NT2/D1 (cell line): ENCODE measurements at regions not wholly inside any gene's neighbourhood (a gene's known extent, or its start where the extent isn't known, plus 50 kb on each side); places are given as distances from the start of the nearest gene placed in this dataset.
"Not testable (repeated sequence)": the region's sequence is repeated elsewhere in the genome, so short reads cannot be mapped to it uniquely, and the experiment has no call there.

Experiments
- DNase-seq: peaks from one replicate; pipeline ENCODE4 v3.0.0-alpha.2; 2011; ENCODE audit warnings: low read depth, low spot score
- H3K27me3 ChIP-seq: 2 replicates; pipeline ENCODE4 v1.6.0; 2011; ENCODE audit warnings: mild to moderate bottlenecking; ENCODE audit not compliant: insufficient read length, insufficient read depth
- H3K36me3 ChIP-seq: 2 replicates; pipeline ENCODE4 v1.6.1; 2011; ENCODE audit warnings: mild to moderate bottlenecking, low read length, mixed read lengths; ENCODE audit not compliant: insufficient read depth, insufficient read length
- H3K4me1 ChIP-seq: 2 replicates; pipeline ENCODE4 v1.5.1; 2011; ENCODE audit not compliant: insufficient read depth, insufficient read length
- H3K4me3 ChIP-seq: 2 replicates; pipeline ENCODE4 v1.5.1; 2011; ENCODE audit warnings: low read depth; ENCODE audit not compliant: insufficient read length
- H3K9ac ChIP-seq: 2 replicates; pipeline ENCODE4 v1.6.0; 2011; ENCODE audit warnings: low read depth; ENCODE audit not compliant: insufficient read length
- H3K9me3 ChIP-seq: 2 replicates; pipeline ENCODE4 v1.5.1; 2011; ENCODE audit warnings: mild to moderate bottlenecking, low read length; ENCODE audit not compliant: insufficient read depth
- SUZ12 ChIP-seq: IDR thresholded peaks from 2 replicates; pipeline ENCODE4 v1.6.1; 2011; ENCODE audit not compliant: insufficient read length, insufficient read depth; ENCODE audit errors: extremely low read depth
- YY1 ChIP-seq: IDR thresholded peaks from 2 replicates; pipeline ENCODE4 v1.6.1; 2011; ENCODE audit not compliant: insufficient read length, insufficient read depth
- ZNF274 ChIP-seq: IDR thresholded peaks from 2 replicates; pipeline ENCODE4 v1.6.1; 2011; ENCODE audit warnings: mild to moderate bottlenecking, low read depth, low read length

- Histone ChIP-seq H3K9me3 (no peaks in the 10 kb centered on the region), H3K36me3 (no peaks in the 10 kb centered on the region), H3K9ac (no peak overlapping the region), H3K27me3 (no peaks in the 10 kb centered on the region), H3K4me3 (no peak overlapping the region), H3K4me1 (no peaks in the 10 kb centered on the region)
- DNase-seq: no peak
- TF ChIP-seq YY1: no peak
- no peak for TF ChIP-seq ZNF274
- TF ChIP-seq SUZ12: no peak
Observed at GRCh38 chr3:88863196-88863595, 244.2 kb upstream of the EPHA3 start.

GRCh38 chr3:88876724-88877123 is 230.7 kb upstream of the EPHA3 start:
- Histone ChIP-seq H3K9me3 (no peaks in the 10 kb centered on the region), H3K27me3 (no peaks in the 10 kb centered on the region), H3K4me1 (no peaks in the 10 kb centered on the region), H3K9ac (no peak overlapping the region), H3K36me3 (no peaks in the 10 kb centered on the region), H3K4me3 (no peak overlapping the region)
- DNase-seq: no peak
- TF ChIP-seq SUZ12: no peak
- TF ChIP-seq ZNF274: no peak
- no peak for TF ChIP-seq YY1

DNA sequence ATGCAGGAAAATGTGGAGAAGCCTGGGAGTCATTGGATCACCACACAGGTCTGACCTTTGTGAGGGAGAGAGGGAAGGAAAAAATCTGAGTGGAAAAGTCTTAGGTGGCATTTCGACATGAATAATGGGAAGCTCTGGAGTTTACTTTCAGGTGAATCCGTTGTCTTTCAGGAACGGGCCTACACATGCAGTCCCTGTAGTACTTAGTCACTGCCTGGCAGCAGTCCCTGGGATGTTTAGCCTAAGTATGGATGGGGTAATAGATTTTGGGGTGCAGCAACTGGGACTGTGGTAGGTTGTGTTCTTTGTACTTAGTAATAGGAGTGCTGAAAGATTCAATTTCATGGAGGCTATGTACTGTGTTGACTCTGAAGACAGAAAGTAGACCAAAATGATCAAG is 227.5 kb upstream of the EPHA3 start:
- Histone ChIP-seq H3K36me3 (no peaks in the 10 kb centered on the region), H3K9ac (no peak overlapping the region), H3K4me1 (no peaks in the 10 kb centered on the region), H3K4me3 (no peak overlapping the region), H3K27me3 (no peaks in the 10 kb centered on the region), H3K9me3 (no peaks in the 10 kb centered on the region)
- TF ChIP-seq SUZ12 (no peak), YY1 (no peak), ZNF274 (no peak)
- DNase-seq: no peak

- Histone ChIP-seq H3K36me3 (no peaks in the 10 kb centered on the region), H3K27me3 (no peaks in the 10 kb centered on the region), H3K9me3 (no peaks in the 10 kb centered on the region; the same call in 1 of the 2 replicates), H3K4me3 (no peak overlapping the region), H3K4me1 (no peaks in the 10 kb centered on the region), H3K9ac (no peak overlapping the region)
- TF ChIP-seq YY1 (no peak), SUZ12 (no peak), ZNF274 (no peak)
- no peak for DNase-seq
Observed at GRCh38 chr3:88882121-88882520, 225.3 kb upstream of the EPHA3 start.

GRCh38 chr3:88886624-88887023 is 220.8 kb upstream of the EPHA3 start:
- H3K27me3 ChIP-seq, H3K4me1 ChIP-seq, H3K36me3 ChIP-seq, H3K4me3 ChIP-seq, H3K9me3 ChIP-seq, H3K9ac ChIP-seq, DNase-seq: not testable (repeated sequence)

DNA sequence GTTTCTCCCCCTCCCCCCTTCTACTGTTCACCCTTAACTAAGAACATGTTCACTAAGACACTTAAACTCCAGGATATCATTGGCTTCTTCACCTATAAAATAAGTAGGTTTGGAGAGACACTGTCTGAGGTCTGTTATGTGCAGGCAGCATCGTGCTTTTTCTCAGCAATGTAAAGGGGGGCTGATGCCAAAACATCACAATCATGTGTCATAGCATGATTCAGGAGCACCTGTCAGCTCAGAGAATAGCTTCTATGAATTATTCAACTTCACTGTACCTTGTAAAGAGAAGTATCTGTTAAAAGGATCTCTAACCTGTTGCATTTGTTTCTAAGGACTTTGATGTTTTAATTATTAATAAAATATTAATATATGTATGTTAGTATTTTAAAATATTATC is 211.4 kb upstream of the EPHA3 start:
- Histone ChIP-seq H3K27me3 (no peaks in the 10 kb centered on the region), H3K9ac (no peak overlapping the region), H3K9me3 (no peaks in the 10 kb centered on the region), H3K4me3 (no peak overlapping the region), H3K4me1 (no peaks in the 10 kb centered on the region), H3K36me3 (no peaks in the 10 kb centered on the region)
- no peak for TF ChIP-seq SUZ12
- TF ChIP-seq YY1: no peak
- no peak for DNase-seq

DNA sequence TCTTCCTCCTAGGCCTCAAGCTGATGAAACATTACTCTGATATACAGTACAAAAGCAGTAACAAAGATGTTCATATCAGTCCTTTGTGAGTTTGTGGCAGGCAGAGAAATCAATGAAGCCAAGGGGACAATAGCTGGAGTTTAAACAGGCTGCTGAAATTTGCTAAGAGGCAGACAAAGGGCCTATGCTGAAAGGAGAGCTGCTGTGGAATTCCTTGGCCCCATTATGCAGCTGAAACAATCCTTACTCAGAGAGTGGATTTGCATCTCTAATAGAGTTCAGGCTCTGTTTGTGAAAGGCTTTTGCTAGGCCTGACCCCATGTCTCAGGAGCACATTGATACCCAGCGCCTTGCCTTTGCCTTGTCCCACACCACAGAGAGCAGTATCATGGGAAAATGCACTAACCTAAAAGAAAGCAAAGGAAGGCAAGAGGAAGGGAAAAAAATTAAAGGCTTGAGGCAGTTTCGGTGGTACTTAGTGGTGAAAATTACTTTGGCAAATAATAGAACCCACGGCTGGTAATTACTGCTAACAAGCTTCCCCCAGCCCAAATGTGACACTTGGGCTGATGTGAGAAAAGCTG is 195.0 kb upstream of the EPHA3 start:
- Histone ChIP-seq H3K9me3 (no peaks in the 10 kb centered on the region), H3K27me3 (no peaks in the 10 kb centered on the region), H3K4me3 (no peak overlapping the region), H3K4me1 (no peaks in the 10 kb centered on the region), H3K9ac (no peak overlapping the region), H3K36me3 (no peaks in the 10 kb centered on the region)
- TF ChIP-seq ZNF274 (no peak), YY1 (no peak), SUZ12 (no peak)
- DNase-seq: peak; percentile 80

DNA sequence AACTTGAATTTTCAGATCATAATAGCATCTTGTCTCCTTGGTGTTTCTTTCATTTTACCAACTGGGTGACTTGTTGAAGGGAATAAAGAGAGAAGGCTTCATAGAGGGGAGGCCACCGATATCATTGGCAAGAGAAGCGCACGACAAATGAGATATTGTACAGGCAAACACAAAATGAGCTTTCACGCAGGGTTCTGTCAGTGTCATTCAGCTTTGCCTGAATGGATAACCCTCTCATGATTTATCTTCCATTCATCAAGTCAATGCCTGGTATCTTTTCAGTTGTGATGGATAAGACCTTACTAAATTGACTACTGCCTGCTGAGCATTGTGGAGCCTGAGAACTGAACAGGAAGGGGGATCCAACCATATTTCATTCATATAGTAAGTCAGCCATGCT is 188.6 kb upstream of the EPHA3 start:
- Histone ChIP-seq H3K9me3 (no peaks in the 10 kb centered on the region), H3K4me1 (no peaks in the 10 kb centered on the region), H3K36me3 (no peaks in the 10 kb centered on the region), H3K4me3 (no peak overlapping the region), H3K9ac (no peak overlapping the region), H3K27me3 (no peaks in the 10 kb centered on the region)
- no peak for DNase-seq
- TF ChIP-seq ZNF274: no peak
- no peak for TF ChIP-seq YY1
- TF ChIP-seq SUZ12: no peak
